ENCODE measurements at regions not wholly inside any gene's neighbourhood (a gene's known extent, or its start where the extent isn't known, plus 50 kb on each side); places are given as distances from the start of the nearest gene placed in this dataset.

- ChIA-PET CTCF (no interaction called here), SMC1A (ENCODE audit: uncharacterized antibody, unreplicated experiment) (no interaction called here), RAD21 (ENCODE audit: unreplicated experiment) (no interaction called here), POLR2A (no interaction called here)
- WGBS (ENCODE audit: insufficient coverage, insufficient replicate concordance, low lambda C conversion rate, missing lambda C conversion rate), result 0% methylated on average over 2 of the region's 2 CpGs
- ATAC-seq (no peak), FAIRE-seq (no peak), DNase-seq (ENCODE audit: low read depth, low spot score) (no peak)
- Histone ChIP-seq H3K4me2 (ENCODE audit: control insufficient read depth, insufficient read depth) (no peak overlapping the region), H3K4me1 (ENCODE audit: control insufficient read depth, insufficient read depth, low read length) (no peaks in the 10 kb centered on the region), H3K27ac (ENCODE audit: control insufficient read depth, insufficient read depth) (no peak overlapping the region), H3K27me3 (replicated peaks in 1 of 2; ENCODE audit: control insufficient read depth in 2 of 2, insufficient read depth in 2 of 2, low read length in 1 of 2) (no peaks in the 10 kb centered on the region), H3K79me2 (ENCODE audit: control insufficient read depth, insufficient read depth, low read length) (no peaks in the 10 kb centered on the region), H3K4me3 (no peak overlapping the region), H2AFZ (ENCODE audit: control insufficient read depth, low read depth, low read length) (no peak overlapping the region), H4K20me1 (ENCODE audit: control insufficient read depth, insufficient read depth) (no peaks in the 10 kb centered on the region), H3K9ac (ENCODE audit: control insufficient read depth, insufficient read depth, low read length) (no peak overlapping the region), H3K36me3 (ENCODE audit: control insufficient read depth in 2 of 2, insufficient read depth in 2 of 2, low read length in 1 of 2) (no peaks in the 10 kb centered on the region), H3K9me3 (replicated peaks; ENCODE audit: control insufficient read depth, insufficient read depth, low read length) (no peaks in the 10 kb centered on the region)
- no TSS peak for BruUV-seq (replicated peaks)
- in situ Hi-C loops (cut with MboI), result no loop called here
- intact Hi-C loops (cut with micrococcal nuclease; ENCODE audit: unreplicated experiment), result no loop called here
- TF ChIP-seq CEBPB (IDR thresholded peaks at IDR 0.05; ENCODE audit: borderline replicate concordance in 1 of 2, low read depth in 2 of 2, low read length in 2 of 2), result no peak
- TF ChIP-seq YY1 (IDR thresholded peaks at IDR 0.05; ENCODE audit: low read depth, low read length), result no peak
- TF ChIP-seq NFYA (IDR thresholded peaks at IDR 0.05; ENCODE audit: borderline replicate concordance, low read depth, low read length), result no peak
- no peak for TF ChIP-seq NFXL1 (IDR thresholded peaks at IDR 0.05; ENCODE audit: borderline replicate concordance)
- TF ChIP-seq, protein P1, sequence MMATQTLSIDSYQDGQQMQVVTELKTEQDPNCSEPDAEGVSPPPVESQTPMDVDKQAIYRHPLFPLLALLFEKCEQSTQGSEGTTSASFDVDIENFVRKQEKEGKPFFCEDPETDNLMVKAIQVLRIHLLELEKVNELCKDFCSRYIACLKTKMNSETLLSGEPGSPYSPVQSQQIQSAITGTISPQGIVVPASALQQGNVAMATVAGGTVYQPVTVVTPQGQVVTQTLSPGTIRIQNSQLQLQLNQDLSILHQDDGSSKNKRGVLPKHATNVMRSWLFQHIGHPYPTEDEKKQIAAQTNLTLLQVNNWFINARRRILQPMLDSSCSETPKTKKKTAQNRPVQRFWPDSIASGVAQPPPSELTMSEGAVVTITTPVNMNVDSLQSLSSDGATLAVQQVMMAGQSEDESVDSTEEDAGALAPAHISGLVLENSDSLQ (IDR thresholded peaks at IDR 0.05), result no peak
These were observed 443.1 kb upstream of the PITX2 start for GRCh38 chr4:111066001-111066400.

GRCh38 chr4:111066447-111066846, 443.6 kb upstream of the PITX2 start:
- ATAC-seq, result no peak
- TF ChIP-seq E2F8 (IDR thresholded peaks at IDR 0.05; ENCODE audit: low read depth, partially characterized antibody) (no peak), CBX3 (IDR thresholded peaks at IDR 0.05; ENCODE audit: borderline replicate concordance, low read depth) (no peak), SMC3 (IDR thresholded peaks at IDR 0.05; ENCODE audit: borderline replicate concordance, low read length) (no peak), EZH2 (IDR thresholded peaks at IDR 0.05; ENCODE audit: borderline replicate concordance, control insufficient read depth, low read depth, low read length) (no peak), ZBTB4 (CRISPR knock-in tag; IDR thresholded peaks at IDR 0.05) (no peak)
- TF ChIP-seq, protein P1 (IDR thresholded peaks at IDR 0.05), result no peak

More at GRCh38 chr4:111066447-111066846, 443.6 kb upstream of the PITX2 start:
- Histone ChIP-seq H3K27me3 (replicated peaks in 1 of 2; ENCODE audit: control insufficient read depth in 2 of 2, insufficient read depth in 2 of 2, low read length in 1 of 2) (no peaks in the 10 kb centered on the region), H3K4me1 (ENCODE audit: control insufficient read depth, insufficient read depth, low read length) (no peaks in the 10 kb centered on the region), H3K9me3 (replicated peaks; ENCODE audit: control insufficient read depth, insufficient read depth, low read length) (no peaks in the 10 kb centered on the region), H3K4me2 (ENCODE audit: control insufficient read depth, insufficient read depth) (no peak overlapping the region), H2AFZ (ENCODE audit: control insufficient read depth, low read depth, low read length) (no peak overlapping the region), H4K20me1 (ENCODE audit: control insufficient read depth, insufficient read depth) (no peaks in the 10 kb centered on the region), H3K9ac (ENCODE audit: control insufficient read depth, insufficient read depth, low read length) (no peak overlapping the region), H3K27ac (ENCODE audit: control insufficient read depth, insufficient read depth) (no peak overlapping the region), H3K4me3 (no peak overlapping the region), H3K36me3 (ENCODE audit: control insufficient read depth in 2 of 2, insufficient read depth in 2 of 2, low read length in 1 of 2) (no peaks in the 10 kb centered on the region), H3K79me2 (ENCODE audit: control insufficient read depth, insufficient read depth, low read length) (no peaks in the 10 kb centered on the region)
- in situ Hi-C loops (cut with MboI) (no loop called here), intact Hi-C loops (cut with micrococcal nuclease; ENCODE audit: unreplicated experiment) (no loop called here)
- ChIA-PET SMC1A (ENCODE audit: uncharacterized antibody, unreplicated experiment) (no interaction called here), POLR2A (no interaction called here), RAD21 (ENCODE audit: unreplicated experiment) (no interaction called here), CTCF (no interaction called here)
- no peak for DNase-seq (ENCODE audit: low read depth, low spot score)
- BruUV-seq (replicated peaks), result no TSS peak
- FAIRE-seq, result no peak
